DOHH2 (cell line): ENCODE measurements at regions not wholly inside any gene's neighbourhood (a gene's known extent, or its start where the extent isn't known, plus 50 kb on each side); places are given as distances from the start of the nearest gene placed in this dataset.

ENCODE experiments used
- CTCF ChIP-seq: fragments of 200-600 bp; sonication (generic); IDR thresholded peaks from one replicate; pipeline ENCODE4 v1.5.1; 2014; ENCODE audit warnings: antibody characterized with exemption, mild to moderate bottlenecking, low read depth, low read length; ENCODE audit not compliant: poor library complexity, severe bottlenecking
- EZH2phosphoT487 ChIP-seq: fragments of 200-600 bp; sonication (generic); IDR thresholded peaks from 2 replicates; pipeline ENCODE4 v1.6.1; 2017; ENCODE audit warnings: borderline replicate concordance, mild to moderate bottlenecking, antibody characterized with exemption, low read length, moderate library complexity, mixed read lengths

GRCh38 chr20:11861479-11861878 is 56.2 kb upstream of the BTBD3 start:
- TF ChIP-seq CTCF (no peak), EZH2phosphoT487 (no peak)
